Upper lobe of right lung (tissue), 1 donor: ENCODE measurements at regions not wholly inside any gene's neighbourhood (a gene's known extent, or its start where the extent isn't known, plus 50 kb on each side); places are given as distances from the start of the nearest gene placed in this dataset.
"Not testable (repeated sequence)": the region's sequence is repeated elsewhere in the genome, so short reads cannot be mapped to it uniquely, and the experiment has no call there.

Experiments
- ATAC-seq: fragments of 200-7000 bp; cut with Tn5 transposase; one replicate; pipeline ENCODE4 v1.9.1; 2020; ENCODE audit warnings: mild to moderate bottlenecking, moderate library complexity
- DNase-seq: peaks from one replicate; pipeline ENCODE4 v3.0.0-alpha.2; 2020
- H3K27ac ChIP-seq: fragments of 200-600 bp; one replicate; pipeline ENCODE4 v1.8.0; 2022
- H3K27me3 ChIP-seq: fragments of 200-600 bp; one replicate; pipeline ENCODE4 v1.8.0; 2022; ENCODE audit warnings: mild to moderate bottlenecking
- H3K36me3 ChIP-seq: fragments of 200-600 bp; one replicate; pipeline ENCODE4 v1.8.0; 2022
- H3K4me1 ChIP-seq: fragments of 200-600 bp; one replicate; pipeline ENCODE4 v1.8.0; 2022
- H3K4me3 ChIP-seq: fragments of 200-600 bp; one replicate; pipeline ENCODE4 v1.8.0; 2022; ENCODE audit warnings: mild to moderate bottlenecking
- H3K9me3 ChIP-seq: fragments of 200-600 bp; one replicate; pipeline ENCODE4 v1.8.0; 2022
- intact Hi-C: fragments of 100-400 bp; cut with DNase I; formaldehyde crosslinking; loops from one replicate; pipeline ENCODE4 v1.11.0; 2022
- TF ChIP-seq, protein P1 (sequence below): fragments of 200-600 bp; IDR thresholded peaks from one replicate; pipeline ENCODE4 v1.8.0; 2022; ENCODE audit warnings: antibody characterized with exemption
- donor health status: DM: no; HTN: yes; CAD: no; lungs with severe emphysema.

DNA sequence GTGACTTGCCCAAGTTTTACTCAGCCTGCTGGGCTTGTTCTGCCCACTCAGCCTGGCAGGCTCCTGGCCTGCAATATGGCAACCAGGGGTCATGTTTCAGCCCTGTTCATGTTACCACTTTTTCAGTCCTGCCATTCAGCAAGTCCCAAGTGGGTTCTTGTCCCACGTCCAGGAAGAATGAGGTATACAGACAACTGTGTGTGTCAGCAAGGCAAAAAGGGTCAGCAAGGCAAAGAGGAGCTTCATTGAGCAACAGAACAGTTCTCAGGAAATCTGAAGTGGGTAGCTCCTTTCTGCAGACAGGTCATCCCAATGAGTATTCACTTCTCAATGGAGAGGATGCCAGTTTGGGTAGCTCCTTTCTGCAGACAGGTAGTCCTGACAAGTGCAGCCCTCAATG lies 1233.3 kb upstream of the B3GALT2 start:
- no peaks in the 10 kb centered on the region for H3K9me3 ChIP-seq
- intact Hi-C loops: no loop called here
- TF ChIP-seq, protein P1, sequence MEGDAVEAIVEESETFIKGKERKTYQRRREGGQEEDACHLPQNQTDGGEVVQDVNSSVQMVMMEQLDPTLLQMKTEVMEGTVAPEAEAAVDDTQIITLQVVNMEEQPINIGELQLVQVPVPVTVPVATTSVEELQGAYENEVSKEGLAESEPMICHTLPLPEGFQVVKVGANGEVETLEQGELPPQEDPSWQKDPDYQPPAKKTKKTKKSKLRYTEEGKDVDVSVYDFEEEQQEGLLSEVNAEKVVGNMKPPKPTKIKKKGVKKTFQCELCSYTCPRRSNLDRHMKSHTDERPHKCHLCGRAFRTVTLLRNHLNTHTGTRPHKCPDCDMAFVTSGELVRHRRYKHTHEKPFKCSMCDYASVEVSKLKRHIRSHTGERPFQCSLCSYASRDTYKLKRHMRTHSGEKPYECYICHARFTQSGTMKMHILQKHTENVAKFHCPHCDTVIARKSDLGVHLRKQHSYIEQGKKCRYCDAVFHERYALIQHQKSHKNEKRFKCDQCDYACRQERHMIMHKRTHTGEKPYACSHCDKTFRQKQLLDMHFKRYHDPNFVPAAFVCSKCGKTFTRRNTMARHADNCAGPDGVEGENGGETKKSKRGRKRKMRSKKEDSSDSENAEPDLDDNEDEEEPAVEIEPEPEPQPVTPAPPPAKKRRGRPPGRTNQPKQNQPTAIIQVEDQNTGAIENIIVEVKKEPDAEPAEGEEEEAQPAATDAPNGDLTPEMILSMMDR: no peak
- no peak overlapping the region for H3K27ac ChIP-seq
- H3K4me3 ChIP-seq: no peak overlapping the region
- H3K27me3 ChIP-seq: no peaks in the 10 kb centered on the region
- H3K4me1 ChIP-seq: no peaks in the 10 kb centered on the region
- no peak for ATAC-seq
- no peak for DNase-seq
- no peaks in the 10 kb centered on the region for H3K36me3 ChIP-seq

DNA sequence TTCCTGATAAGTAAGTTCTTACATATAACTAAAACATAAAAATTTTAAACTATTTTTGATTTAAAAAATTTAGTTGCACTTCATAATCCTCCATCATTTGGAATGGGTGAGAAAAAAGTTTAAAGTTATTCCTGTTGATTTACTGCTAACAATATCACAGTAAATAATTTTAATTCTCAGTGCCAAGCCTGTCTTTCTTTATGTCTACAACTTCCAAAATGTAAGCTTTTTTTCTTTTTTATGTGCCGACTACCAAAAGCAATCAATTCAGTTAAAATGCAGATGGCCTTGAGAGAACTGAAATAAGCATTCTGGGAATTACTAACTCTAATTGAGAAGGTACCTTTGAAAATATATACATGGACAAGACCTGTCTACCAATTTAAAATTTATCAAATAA lies 1224.3 kb upstream of the B3GALT2 start:
- Histone ChIP-seq H3K36me3 (no peaks in the 10 kb centered on the region), H3K4me3 (no peak overlapping the region), H3K4me1 (no peaks in the 10 kb centered on the region), H3K27me3 (no peaks in the 10 kb centered on the region), H3K9me3 (no peaks in the 10 kb centered on the region), H3K27ac (no peak overlapping the region)
- TF ChIP-seq, protein P1: no peak
- DNase-seq (no peak), ATAC-seq (no peak)
- intact Hi-C loops: no loop called here

DNA sequence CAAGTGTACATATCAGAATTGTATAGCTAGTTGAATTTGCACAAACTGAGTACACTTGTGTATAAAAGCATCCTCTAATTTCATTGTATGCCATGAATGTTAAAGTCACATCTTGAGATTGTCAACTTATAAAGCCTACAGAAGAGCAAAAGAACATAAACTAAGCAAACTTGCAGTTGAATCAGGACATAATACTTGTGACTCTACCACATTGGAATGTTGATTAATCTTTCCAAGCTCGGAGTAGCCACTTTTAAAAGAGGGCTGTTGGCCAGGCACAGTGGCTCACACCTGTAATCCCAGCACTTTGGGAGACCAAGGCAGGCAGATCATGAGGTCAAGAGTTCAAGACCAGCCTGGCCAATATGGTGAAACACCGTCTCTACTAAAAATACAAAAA lies 1220.8 kb upstream of the B3GALT2 start:
- H3K9me3 ChIP-seq, H3K27ac ChIP-seq, H3K36me3 ChIP-seq, DNase-seq, H3K4me3 ChIP-seq, H3K27me3 ChIP-seq, H3K4me1 ChIP-seq, ATAC-seq, intact Hi-C loops: not testable (repeated sequence)

DNA sequence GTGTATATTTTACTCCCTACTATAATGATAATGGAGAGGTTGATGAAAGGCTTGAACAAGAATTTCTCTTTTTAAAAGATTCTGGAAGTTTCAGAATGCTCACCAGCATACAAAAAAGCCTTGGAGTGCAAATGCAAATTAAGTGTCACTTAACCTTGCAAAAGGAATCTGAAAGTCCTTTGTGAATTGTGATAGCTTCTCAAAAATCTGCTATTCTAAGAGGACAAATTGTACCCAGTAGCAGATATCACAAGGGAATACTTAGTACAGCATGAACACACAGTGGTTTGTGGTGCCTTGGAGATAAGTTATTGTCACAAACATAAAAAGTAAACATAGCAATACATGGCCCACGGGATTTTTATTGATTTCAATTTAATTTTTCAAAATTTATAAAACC lies 1208.3 kb upstream of the B3GALT2 start:
- H3K4me3 ChIP-seq: no peak overlapping the region
- no peak for ATAC-seq

DNA sequence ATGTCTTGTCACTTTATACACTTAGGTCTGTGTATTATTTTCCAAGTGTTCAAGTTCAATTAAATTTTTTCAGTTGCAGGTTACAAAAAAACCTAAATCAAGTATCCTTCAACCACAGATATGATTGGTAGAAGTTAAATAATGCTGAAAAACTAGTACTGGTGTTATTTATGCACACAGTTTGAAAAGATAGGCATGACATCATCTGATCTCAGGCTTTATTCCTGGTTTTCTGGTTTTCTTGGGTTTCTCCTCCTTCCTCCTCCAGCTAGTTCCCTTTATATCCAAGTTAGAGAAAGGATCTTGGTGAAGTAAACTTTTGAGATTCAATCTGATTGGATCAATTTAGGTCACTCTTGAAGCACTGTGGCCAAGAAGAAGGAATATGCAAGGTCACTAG lies 1201.1 kb upstream of the B3GALT2 start:
- TF ChIP-seq, protein P1: no peak
- no peaks in the 10 kb centered on the region for H3K9me3 ChIP-seq
- intact Hi-C loops: no loop called here
- ATAC-seq (no peak), DNase-seq (no peak)
- no peak overlapping the region for H3K4me3 ChIP-seq
- H3K27ac ChIP-seq: no peak overlapping the region
- no peaks in the 10 kb centered on the region for H3K4me1 ChIP-seq
- no peaks in the 10 kb centered on the region for H3K27me3 ChIP-seq
- no peaks in the 10 kb centered on the region for H3K36me3 ChIP-seq

More for the DNA sequence above, 1208.3 kb upstream of the B3GALT2 start:
- Histone ChIP-seq H3K36me3 (no peaks in the 10 kb centered on the region), H3K27ac (no peak overlapping the region), H3K9me3 (no peaks in the 10 kb centered on the region), H3K27me3 (no peaks in the 10 kb centered on the region), H3K4me1 (no peaks in the 10 kb centered on the region)
- TF ChIP-seq, protein P1: no peak
- DNase-seq: no peak
- intact Hi-C loops: no loop called here

DNA sequence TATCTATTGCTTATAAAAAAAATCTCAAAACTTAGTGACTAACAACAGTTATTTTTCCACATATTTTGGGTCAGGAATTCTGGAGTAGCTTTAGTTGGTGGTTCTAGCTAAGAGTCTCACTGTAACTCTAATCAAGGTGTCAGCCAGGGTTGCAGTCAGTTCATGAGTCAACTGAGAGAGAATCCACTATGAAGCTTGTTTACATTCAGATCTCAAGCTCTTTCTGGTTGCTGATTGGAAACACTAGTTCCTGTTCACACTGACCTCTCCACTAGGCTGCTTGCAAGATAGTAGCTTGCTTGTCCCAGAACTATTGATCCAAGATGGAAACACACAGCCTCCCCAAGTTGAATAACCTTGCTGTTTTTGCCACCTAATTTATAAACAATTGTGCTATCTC lies 1192.1 kb upstream of the B3GALT2 start:
- intact Hi-C loops: no loop called here
- no peak for ATAC-seq
- TF ChIP-seq, protein P1: no peak

More for the DNA sequence above, 1192.1 kb upstream of the B3GALT2 start:
- H3K4me3 ChIP-seq: no peak overlapping the region
- no peak overlapping the region for H3K27ac ChIP-seq
- H3K36me3 ChIP-seq: no peaks in the 10 kb centered on the region
- H3K9me3 ChIP-seq: no peaks in the 10 kb centered on the region
- no peak for DNase-seq
- no peaks in the 10 kb centered on the region for H3K27me3 ChIP-seq
- H3K4me1 ChIP-seq: no peaks in the 10 kb centered on the region
